IPS DF 4.7 (cell line): ENCODE measurements at regions not wholly inside any gene's neighbourhood (a gene's known extent, or its start where the extent isn't known, plus 50 kb on each side); places are given as distances from the start of the nearest gene placed in this dataset.
"Not testable (repeated sequence)": the region's sequence is repeated elsewhere in the genome, so short reads cannot be mapped to it uniquely, and the experiment has no call there.

Experiments
- DNase-seq: peaks from one replicate; pipeline ENCODE4 v3.0.0-alpha.2; 2013; ENCODE audit warnings: low spot score; ENCODE audit errors: extremely low read depth

- DNase-seq: peak; percentile 53
Observed at GRCh38 chr5:106454651-106455415, 1215.9 kb downstream of the EFNA5 start.

- no peak for DNase-seq
Observed at GRCh38 chr5:106454050-106454449, 1216.7 kb downstream of the EFNA5 start.

GRCh38 chr5:106451998-106452397, 1218.7 kb downstream of the EFNA5 start:
- DNase-seq: no peak

- DNase-seq: no peak
Observed at GRCh38 chr5:106443746-106444145, 1227.0 kb downstream of the EFNA5 start.

GRCh38 chr5:106435185-106435584, 1235.6 kb downstream of the EFNA5 start:
- no peak for DNase-seq

- DNase-seq: not testable (repeated sequence)
Observed at GRCh38 chr5:106430733-106431132, 1240.0 kb downstream of the EFNA5 start.

- no peak for DNase-seq
Observed at GRCh38 chr5:106423109-106423897, 1247.4 kb downstream of the EFNA5 start.

- no peak for DNase-seq
Observed at GRCh38 chr5:106420102-106420501, 1250.6 kb downstream of the EFNA5 start.

GRCh38 chr5:106418196-106418595, 1252.5 kb downstream of the EFNA5 start:
- DNase-seq: no peak

GRCh38 chr5:106417566-106417965, 1253.2 kb downstream of the EFNA5 start:
- DNase-seq: no peak

- DNase-seq: no peak
Observed at GRCh38 chr5:106417163-106417562, 1253.6 kb downstream of the EFNA5 start.

GRCh38 chr5:106415541-106415940, 1255.2 kb downstream of the EFNA5 start:
- no peak for DNase-seq

GRCh38 chr5:106414342-106414741, 1256.4 kb downstream of the EFNA5 start:
- DNase-seq: no peak

- DNase-seq: no peak
Observed at GRCh38 chr5:106412606-106413005, 1258.1 kb downstream of the EFNA5 start.

- no peak for DNase-seq
Observed at GRCh38 chr5:106408570-106408969, 1262.2 kb downstream of the EFNA5 start.

- DNase-seq: no peak
Observed at GRCh38 chr5:106408141-106408540, 1262.6 kb downstream of the EFNA5 start.

- no peak for DNase-seq
Observed at GRCh38 chr5:106401561-106401960, 1269.2 kb downstream of the EFNA5 start.

- DNase-seq: no peak
Observed at GRCh38 chr5:106399391-106399790, 1271.3 kb downstream of the EFNA5 start.

GRCh38 chr5:106397700-106398099, 1273.0 kb downstream of the EFNA5 start:
- DNase-seq: no peak

- DNase-seq: no peak
Observed at GRCh38 chr5:106393276-106393675, 1277.5 kb downstream of the EFNA5 start.

- no peak for DNase-seq
Observed at GRCh38 chr5:106392766-106393165, 1278.0 kb downstream of the EFNA5 start.

GRCh38 chr5:106387767-106388166, 1283.0 kb downstream of the EFNA5 start:
- DNase-seq: not testable (repeated sequence)

GRCh38 chr5:106386287-106386686, 1284.5 kb downstream of the EFNA5 start:
- no peak for DNase-seq
